ENCODE measurements at regions not wholly inside any gene's neighbourhood (a gene's known extent, or its start where the extent isn't known, plus 50 kb on each side); places are given as distances from the start of the nearest gene placed in this dataset.

- DNase-seq (ENCODE audit: low spot score): no peak
Measured at GRCh38 chr6:22027040-22027725, 269.7 kb downstream of the PRL start.

GRCh38 chr6:22028403-22029090 lies 268.3 kb downstream of the PRL start:
- no peak for DNase-seq (ENCODE audit: low spot score)

- no peak for DNase-seq (ENCODE audit: low spot score)
Measured at GRCh38 chr6:22029171-22029570, 267.7 kb downstream of the PRL start.

GRCh38 chr6:22030730-22031619 lies 265.9 kb downstream of the PRL start:
- no peak for DNase-seq (ENCODE audit: low spot score)

GRCh38 chr6:22035690-22036089 lies 261.1 kb downstream of the PRL start:
- DNase-seq (ENCODE audit: low spot score): no peak

GRCh38 chr6:22036275-22036674 lies 260.6 kb downstream of the PRL start:
- no peak for DNase-seq (ENCODE audit: low spot score)

GRCh38 chr6:22036699-22037098 lies 260.1 kb downstream of the PRL start:
- DNase-seq (ENCODE audit: low spot score): no peak

GRCh38 chr6:22041797-22042480 lies 254.9 kb downstream of the PRL start:
- DNase-seq (ENCODE audit: low spot score): no peak

GRCh38 chr6:22042706-22043105 lies 254.1 kb downstream of the PRL start:
- no peak for DNase-seq (ENCODE audit: low spot score)

GRCh38 chr6:22043284-22043962 lies 253.4 kb downstream of the PRL start:
- no peak for DNase-seq (ENCODE audit: low spot score)

GRCh38 chr6:22045261-22045912 lies 251.4 kb downstream of the PRL start:
- DNase-seq (ENCODE audit: low spot score): no peak

GRCh38 chr6:22049002-22049401 lies 247.8 kb downstream of the PRL start:
- DNase-seq (ENCODE audit: low spot score): no peak

- DNase-seq (ENCODE audit: low spot score): no peak
Measured at GRCh38 chr6:22053391-22053997, 243.3 kb downstream of the PRL start.

GRCh38 chr6:22056398-22056797 lies 240.4 kb downstream of the PRL start:
- no peak for DNase-seq (ENCODE audit: low spot score)

GRCh38 chr6:22057962-22058361 lies 238.9 kb downstream of the PRL start:
- no peak for DNase-seq (ENCODE audit: low spot score)

GRCh38 chr6:22059126-22059525 lies 237.7 kb downstream of the PRL start:
- no peak for DNase-seq (ENCODE audit: low spot score)

GRCh38 chr6:22059946-22060345 lies 236.9 kb downstream of the PRL start:
- no peak for DNase-seq (ENCODE audit: low spot score)

GRCh38 chr6:22062807-22063408 lies 233.9 kb downstream of the PRL start:
- peak; percentile 75 for DNase-seq (ENCODE audit: low spot score)

GRCh38 chr6:22064558-22064957 lies 232.3 kb downstream of the PRL start:
- peak; percentile 27 for DNase-seq (ENCODE audit: low spot score)

- no peak for DNase-seq (ENCODE audit: low spot score)
Measured at GRCh38 chr6:22067122-22067521, 229.7 kb downstream of the PRL start.
